ENCODE measurements at regions not wholly inside any gene's neighbourhood (a gene's known extent, or its start where the extent isn't known, plus 50 kb on each side); places are given as distances from the start of the nearest gene placed in this dataset.

DNA sequence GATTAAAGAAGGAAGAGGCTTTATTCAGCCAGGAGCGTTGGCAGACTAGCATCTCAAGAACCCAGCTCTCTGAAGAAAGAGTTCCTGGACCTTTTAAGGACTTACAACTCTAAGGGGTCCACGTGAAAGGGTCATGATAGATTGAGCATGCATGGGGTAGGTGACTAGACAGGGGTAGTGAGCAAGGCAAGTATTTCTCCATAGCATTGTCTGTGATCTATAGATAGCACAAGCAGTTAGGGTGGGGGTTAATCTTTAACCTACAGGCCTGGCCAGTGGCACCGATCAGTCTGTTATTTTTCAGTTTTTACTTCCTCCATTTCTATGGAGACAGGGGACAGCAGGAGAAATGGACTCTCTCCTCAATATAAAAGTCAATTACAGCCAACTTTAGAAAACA lies 983.7 kb downstream of the SLITRK1 start:
- Histone ChIP-seq H3K4me3 (ENCODE audit: low read depth in 1 of 5, low read length in 5 of 5) (no peak overlapping the region), H3K36me3 (ENCODE audit: control insufficient read depth in 5 of 5, insufficient read depth in 5 of 5, low read length in 5 of 5) (no peaks in the 10 kb centered on the region), H3K4me1 (ENCODE audit: control insufficient read depth in 5 of 5, insufficient read depth in 5 of 5, low read length in 5 of 5) (no peaks in the 10 kb centered on the region), H3K27me3 (ENCODE audit: control insufficient read depth in 5 of 5, insufficient read depth in 4 of 5, low read length in 5 of 5) (no peaks in the 10 kb centered on the region), H3K9me3 (ENCODE audit: control insufficient read depth in 5 of 5, low read length in 5 of 5) (peaks cover 0 to 2% (median 0%) of the 10 kb centered on the region in 5 donors), H3K27ac (ENCODE audit: low read depth, low read length) (no peak overlapping the region), H3K9ac (ENCODE audit: low read length in 5 of 5) (no peak overlapping the region)

DNA sequence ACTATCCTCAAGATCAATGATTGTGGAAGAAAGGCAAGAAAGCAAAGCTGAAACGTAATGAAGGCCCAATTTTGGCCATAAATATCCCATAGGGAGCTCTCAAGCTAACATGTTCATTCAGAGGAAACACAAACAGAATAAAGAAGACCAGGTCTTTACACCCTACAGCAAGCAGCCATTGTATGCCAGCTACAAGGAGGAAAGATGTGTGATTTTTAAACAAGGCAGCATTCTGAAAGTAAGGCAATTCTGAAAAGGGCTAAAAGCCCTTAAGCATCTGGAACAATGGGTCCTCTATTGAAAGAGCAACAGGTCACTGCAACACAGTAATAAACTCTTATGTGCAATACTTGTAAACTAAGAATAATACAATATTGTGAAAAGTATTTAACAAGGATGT lies 1002.4 kb downstream of the SLITRK1 start:
- no peak overlapping the region for H3K27ac ChIP-seq (ENCODE audit: low read depth, low read length)
- H3K36me3 ChIP-seq (ENCODE audit: control insufficient read depth in 5 of 5, insufficient read depth in 5 of 5, low read length in 5 of 5) = no peaks in the 10 kb centered on the region
- no peaks in the 10 kb centered on the region for H3K4me1 ChIP-seq (ENCODE audit: control insufficient read depth in 5 of 5, insufficient read depth in 5 of 5, low read length in 5 of 5)
- H3K4me3 ChIP-seq (ENCODE audit: low read depth in 1 of 5, low read length in 5 of 5) = no peak overlapping the region
- H3K27me3 ChIP-seq (ENCODE audit: control insufficient read depth in 5 of 5, insufficient read depth in 4 of 5, low read length in 5 of 5) = no peaks in the 10 kb centered on the region
- H3K9ac ChIP-seq (ENCODE audit: low read length in 5 of 5) = no peak overlapping the region
- H3K9me3 ChIP-seq (ENCODE audit: control insufficient read depth in 5 of 5, low read length in 5 of 5) = no peaks in the 10 kb centered on the region

DNA sequence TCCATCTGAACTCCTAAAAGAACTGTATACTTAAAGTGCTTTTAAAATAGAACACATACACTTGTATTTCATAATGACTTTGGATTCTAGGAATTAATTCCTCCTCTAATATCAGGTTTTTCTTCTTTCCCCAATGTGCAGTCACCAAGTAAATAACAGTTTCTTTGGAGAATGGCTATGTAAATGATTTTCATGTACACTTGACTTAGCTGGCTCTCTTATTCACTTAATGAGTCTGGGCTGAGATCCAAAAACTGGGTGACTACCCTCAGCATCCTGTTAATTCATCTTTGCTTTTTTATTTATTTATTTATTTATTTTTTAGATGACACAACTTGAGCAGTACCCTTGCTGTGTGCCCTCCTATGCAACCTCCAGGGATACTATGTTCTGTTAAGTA lies 1003.7 kb downstream of the SLITRK1 start:
- Histone ChIP-seq H3K36me3 (ENCODE audit: control insufficient read depth in 5 of 5, insufficient read depth in 5 of 5, low read length in 5 of 5) (no peaks in the 10 kb centered on the region), H3K27ac (ENCODE audit: low read depth, low read length) (no peak overlapping the region), H3K4me3 (ENCODE audit: low read depth in 1 of 5, low read length in 5 of 5) (no peak overlapping the region), H3K27me3 (ENCODE audit: control insufficient read depth in 5 of 5, insufficient read depth in 4 of 5, low read length in 5 of 5) (no peaks in the 10 kb centered on the region), H3K9ac (ENCODE audit: low read length in 5 of 5) (no peak overlapping the region), H3K4me1 (ENCODE audit: control insufficient read depth in 5 of 5, insufficient read depth in 5 of 5, low read length in 5 of 5) (no peaks in the 10 kb centered on the region), H3K9me3 (ENCODE audit: control insufficient read depth in 5 of 5, low read length in 5 of 5) (no peaks in the 10 kb centered on the region)

GRCh38 chr13:82867284-82867683 lies 1015.0 kb downstream of the SLITRK1 start:
- peaks cover 0 to 4% (median 0%) of the 10 kb centered on the region in 5 donors for H3K9me3 ChIP-seq (ENCODE audit: control insufficient read depth in 5 of 5, low read length in 5 of 5)
- H3K4me3 ChIP-seq (ENCODE audit: low read depth in 1 of 5, low read length in 5 of 5) = no peak overlapping the region
- no peaks in the 10 kb centered on the region for H3K36me3 ChIP-seq (ENCODE audit: control insufficient read depth in 5 of 5, insufficient read depth in 5 of 5, low read length in 5 of 5)
- no peaks in the 10 kb centered on the region for H3K27me3 ChIP-seq (ENCODE audit: control insufficient read depth in 5 of 5, insufficient read depth in 4 of 5, low read length in 5 of 5)
- no peaks in the 10 kb centered on the region for H3K4me1 ChIP-seq (ENCODE audit: control insufficient read depth in 5 of 5, insufficient read depth in 5 of 5, low read length in 5 of 5)
- no peak overlapping the region for H3K9ac ChIP-seq (ENCODE audit: low read length in 5 of 5)
- no peak overlapping the region for H3K27ac ChIP-seq (ENCODE audit: low read depth, low read length)

GRCh38 chr13:82850644-82851043 lies 1031.6 kb downstream of the SLITRK1 start:
- Histone ChIP-seq H3K9ac (ENCODE audit: low read length in 5 of 5) (no peak overlapping the region), H3K27me3 (ENCODE audit: control insufficient read depth in 5 of 5, insufficient read depth in 4 of 5, low read length in 5 of 5) (no peaks in the 10 kb centered on the region), H3K4me3 (ENCODE audit: low read depth in 1 of 5, low read length in 5 of 5) (no peak overlapping the region), H3K4me1 (ENCODE audit: control insufficient read depth in 5 of 5, insufficient read depth in 5 of 5, low read length in 5 of 5) (no peaks in the 10 kb centered on the region), H3K27ac (ENCODE audit: low read depth, low read length) (no peak overlapping the region), H3K36me3 (ENCODE audit: control insufficient read depth in 5 of 5, insufficient read depth in 5 of 5, low read length in 5 of 5) (no peaks in the 10 kb centered on the region), H3K9me3 (ENCODE audit: control insufficient read depth in 5 of 5, low read length in 5 of 5) (peaks cover 0 to 5% (median 0%) of the 10 kb centered on the region in 5 donors)

GRCh38 chr13:82848766-82849165 lies 1033.5 kb downstream of the SLITRK1 start:
- Histone ChIP-seq H3K4me3 (ENCODE audit: low read depth in 1 of 5, low read length in 5 of 5) (no peak overlapping the region), H3K4me1 (ENCODE audit: control insufficient read depth in 5 of 5, insufficient read depth in 5 of 5, low read length in 5 of 5) (no peaks in the 10 kb centered on the region), H3K9me3 (ENCODE audit: control insufficient read depth in 5 of 5, low read length in 5 of 5) (peaks cover 0 to 5% (median 0%) of the 10 kb centered on the region in 5 donors), H3K36me3 (ENCODE audit: control insufficient read depth in 5 of 5, insufficient read depth in 5 of 5, low read length in 5 of 5) (no peaks in the 10 kb centered on the region), H3K27ac (ENCODE audit: low read depth, low read length) (no peak overlapping the region), H3K27me3 (ENCODE audit: control insufficient read depth in 5 of 5, insufficient read depth in 4 of 5, low read length in 5 of 5) (no peaks in the 10 kb centered on the region), H3K9ac (ENCODE audit: low read length in 5 of 5) (no peak overlapping the region)

DNA sequence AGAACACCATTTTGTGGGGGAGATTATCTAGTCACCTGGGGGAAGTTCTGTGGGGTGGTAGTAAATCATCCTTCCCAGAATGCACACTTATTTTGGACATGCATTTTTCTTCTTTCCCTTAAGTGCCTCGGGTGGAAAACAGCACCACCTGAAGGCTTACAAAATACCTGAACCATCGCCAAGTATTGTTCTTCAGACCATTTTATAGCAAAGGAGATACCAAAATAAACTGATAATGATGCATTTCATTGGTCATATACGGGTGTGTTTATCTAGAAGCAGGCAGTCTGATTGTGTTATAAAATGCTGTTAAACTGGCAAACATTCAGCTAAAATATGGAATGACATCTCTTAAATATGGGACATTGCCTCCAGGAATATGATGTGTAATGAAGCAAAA lies 1034.7 kb downstream of the SLITRK1 start:
- no peak overlapping the region for H3K9ac ChIP-seq (ENCODE audit: low read length in 5 of 5)
- no peaks in the 10 kb centered on the region for H3K27me3 ChIP-seq (ENCODE audit: control insufficient read depth in 5 of 5, insufficient read depth in 4 of 5, low read length in 5 of 5)
- no peaks in the 10 kb centered on the region for H3K4me1 ChIP-seq (ENCODE audit: control insufficient read depth in 5 of 5, insufficient read depth in 5 of 5, low read length in 5 of 5)
- peaks cover 0 to 5% (median 0%) of the 10 kb centered on the region in 5 donors for H3K9me3 ChIP-seq (ENCODE audit: control insufficient read depth in 5 of 5, low read length in 5 of 5)
- no peaks in the 10 kb centered on the region for H3K36me3 ChIP-seq (ENCODE audit: control insufficient read depth in 5 of 5, insufficient read depth in 5 of 5, low read length in 5 of 5)
- H3K4me3 ChIP-seq (ENCODE audit: low read depth in 1 of 5, low read length in 5 of 5) = no peak overlapping the region
- no peak overlapping the region for H3K27ac ChIP-seq (ENCODE audit: low read depth, low read length)

GRCh38 chr13:82833923-82834322 lies 1048.4 kb downstream of the SLITRK1 start:
- Histone ChIP-seq H3K9me3 (ENCODE audit: control insufficient read depth in 5 of 5, low read length in 5 of 5) (no peaks in the 10 kb centered on the region), H3K27ac (ENCODE audit: low read depth, low read length) (no peak overlapping the region)

DNA sequence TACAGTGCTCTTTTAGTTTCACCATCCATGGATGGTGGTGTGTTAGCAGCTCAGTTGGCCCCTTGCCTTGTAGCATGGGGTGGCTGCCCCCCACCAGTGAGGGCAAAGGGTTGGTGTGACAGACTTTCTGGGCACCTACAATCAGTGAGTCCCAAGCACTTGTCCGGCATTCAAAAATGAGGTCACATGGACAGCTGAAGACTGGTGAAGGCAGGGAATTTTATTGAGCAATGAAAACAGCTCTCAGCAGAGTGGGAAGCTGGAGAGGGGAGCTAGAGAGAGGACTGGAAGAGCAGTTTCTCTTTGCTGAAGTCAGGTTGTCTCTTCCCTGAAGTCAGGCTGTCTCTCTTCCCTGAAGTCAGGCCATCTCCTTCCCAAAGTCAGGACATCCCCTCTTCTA lies 1053.2 kb downstream of the SLITRK1 start:
- H3K27me3 ChIP-seq (ENCODE audit: control insufficient read depth in 5 of 5, insufficient read depth in 4 of 5, low read length in 5 of 5) = no peaks in the 10 kb centered on the region
- no peaks in the 10 kb centered on the region for H3K9me3 ChIP-seq (ENCODE audit: control insufficient read depth in 5 of 5, low read length in 5 of 5)
- no peaks in the 10 kb centered on the region for H3K4me1 ChIP-seq (ENCODE audit: control insufficient read depth in 5 of 5, insufficient read depth in 5 of 5, low read length in 5 of 5)
- H3K36me3 ChIP-seq (ENCODE audit: control insufficient read depth in 5 of 5, insufficient read depth in 5 of 5, low read length in 5 of 5) = no peaks in the 10 kb centered on the region
- no peak overlapping the region for H3K4me3 ChIP-seq (ENCODE audit: low read depth in 1 of 5, low read length in 5 of 5)
- no peak overlapping the region for H3K9ac ChIP-seq (ENCODE audit: low read length in 5 of 5)
- no peak overlapping the region for H3K27ac ChIP-seq (ENCODE audit: low read depth, low read length)

More at GRCh38 chr13:82833923-82834322, 1048.4 kb downstream of the SLITRK1 start:
- Histone ChIP-seq H3K27me3 (ENCODE audit: control insufficient read depth in 5 of 5, insufficient read depth in 4 of 5, low read length in 5 of 5) (no peaks in the 10 kb centered on the region), H3K4me3 (ENCODE audit: low read depth in 1 of 5, low read length in 5 of 5) (no peak overlapping the region), H3K4me1 (ENCODE audit: control insufficient read depth in 5 of 5, insufficient read depth in 5 of 5, low read length in 5 of 5) (no peaks in the 10 kb centered on the region), H3K9ac (ENCODE audit: low read length in 5 of 5) (no peak overlapping the region), H3K36me3 (ENCODE audit: control insufficient read depth in 5 of 5, insufficient read depth in 5 of 5, low read length in 5 of 5) (no peaks in the 10 kb centered on the region)

GRCh38 chr13:82827724-82828123 lies 1054.5 kb downstream of the SLITRK1 start:
- Histone ChIP-seq H3K9me3 (ENCODE audit: control insufficient read depth in 5 of 5, low read length in 5 of 5) (no peaks in the 10 kb centered on the region), H3K9ac (ENCODE audit: low read length in 5 of 5) (no peak overlapping the region), H3K27ac (ENCODE audit: low read depth, low read length) (no peak overlapping the region), H3K27me3 (ENCODE audit: control insufficient read depth in 5 of 5, insufficient read depth in 4 of 5, low read length in 5 of 5) (no peaks in the 10 kb centered on the region), H3K4me3 (ENCODE audit: low read depth in 1 of 5, low read length in 5 of 5) (no peak overlapping the region), H3K4me1 (ENCODE audit: control insufficient read depth in 5 of 5, insufficient read depth in 5 of 5, low read length in 5 of 5) (no peaks in the 10 kb centered on the region), H3K36me3 (ENCODE audit: control insufficient read depth in 5 of 5, insufficient read depth in 5 of 5, low read length in 5 of 5) (no peaks in the 10 kb centered on the region)

GRCh38 chr13:82822935-82823334 lies 1059.3 kb downstream of the SLITRK1 start:
- Histone ChIP-seq H3K9ac (ENCODE audit: low read length in 5 of 5) (no peak overlapping the region), H3K36me3 (ENCODE audit: control insufficient read depth in 5 of 5, insufficient read depth in 5 of 5, low read length in 5 of 5) (no peaks in the 10 kb centered on the region), H3K9me3 (ENCODE audit: control insufficient read depth in 5 of 5, low read length in 5 of 5) (no peaks in the 10 kb centered on the region), H3K4me1 (ENCODE audit: control insufficient read depth in 5 of 5, insufficient read depth in 5 of 5, low read length in 5 of 5) (no peaks in the 10 kb centered on the region), H3K27ac (ENCODE audit: low read depth, low read length) (no peak overlapping the region), H3K27me3 (ENCODE audit: control insufficient read depth in 5 of 5, insufficient read depth in 4 of 5, low read length in 5 of 5) (no peaks in the 10 kb centered on the region), H3K4me3 (ENCODE audit: low read depth in 1 of 5, low read length in 5 of 5) (no peak overlapping the region)
